ENCODE measurements at regions not wholly inside any gene's neighbourhood (a gene's known extent, or its start where the extent isn't known, plus 50 kb on each side); places are given as distances from the start of the nearest gene placed in this dataset.
A peak's percentile ranks its signal among the peaks of the same experiment; 100 is the strongest.

GRCh38 chr2:47272031-47272864, 95.9 kb upstream of the CALM2 start:
- Histone ChIP-seq H3K4me3 (ENCODE audit: low read length, poor library complexity, severe bottlenecking) (no peak overlapping the region), H3K36me3 (ENCODE audit: insufficient read depth, low read length) (no peaks in the 10 kb centered on the region), H3K9me3 (ENCODE audit: insufficient read depth, low read depth, low read length) (no peaks in the 10 kb centered on the region), H2AFZ (ENCODE audit: low read length) (peak overlapping the region; percentile 78; the same call in 1 of the 2 replicates), H4K20me1 (ENCODE audit: insufficient read depth, low read length, poor library complexity, severe bottlenecking) (no peaks in the 10 kb centered on the region), H3K27me3 (ENCODE audit: insufficient read depth, low read length, poor library complexity, severe bottlenecking) (no peaks in the 10 kb centered on the region), H3K4me1 (ENCODE audit: insufficient read depth, low read length, poor library complexity, severe bottlenecking) (peaks cover 6% of the 10 kb centered on the region), H3K9ac (ENCODE audit: low read depth, low read length, poor library complexity, severe bottlenecking) (no peak overlapping the region), H3K79me2 (ENCODE audit: insufficient read depth, low read length) (no peaks in the 10 kb centered on the region), H3K9me2 (replicated peaks; ENCODE audit: low read depth, low read length) (no peaks in the 10 kb centered on the region), H3F3A (ENCODE audit: low read depth) (no peaks in the 10 kb centered on the region), H3K4me2 (ENCODE audit: low read depth, low read length, poor library complexity, severe bottlenecking) (peak overlapping the region; percentile 50)
- no peak for TF ChIP-seq EZH2phosphoT487 (IDR thresholded peaks at IDR 0.05; ENCODE audit: borderline replicate concordance)
- peak; percentile 85 for TF ChIP-seq CTCF (conservative IDR thresholded peaks at IDR 0.05; ENCODE audit: low read length)

- H3F3A ChIP-seq (ENCODE audit: low read depth), result no peaks in the 10 kb centered on the region
- no peak for TF ChIP-seq EZH2phosphoT487 (IDR thresholded peaks at IDR 0.05; ENCODE audit: borderline replicate concordance)
- TF ChIP-seq CTCF (conservative IDR thresholded peaks at IDR 0.05; ENCODE audit: low read length), result no peak
- H2AFZ ChIP-seq (ENCODE audit: low read length), result 0 out of 2 replicates have a peak overlapping the region, but pooled peaks have one; percentile 78
- no peaks in the 10 kb centered on the region for H4K20me1 ChIP-seq (ENCODE audit: insufficient read depth, low read length, poor library complexity, severe bottlenecking)
- H3K27me3 ChIP-seq (ENCODE audit: insufficient read depth, low read length, poor library complexity, severe bottlenecking), result no peaks in the 10 kb centered on the region
- H3K9me2 ChIP-seq (replicated peaks; ENCODE audit: low read depth, low read length), result no peaks in the 10 kb centered on the region
- H3K4me3 ChIP-seq (ENCODE audit: low read length, poor library complexity, severe bottlenecking), result no peak overlapping the region
- no peak overlapping the region for H3K4me2 ChIP-seq (ENCODE audit: low read depth, low read length, poor library complexity, severe bottlenecking)
- peaks cover 6% of the 10 kb centered on the region for H3K4me1 ChIP-seq (ENCODE audit: insufficient read depth, low read length, poor library complexity, severe bottlenecking)
- H3K36me3 ChIP-seq (ENCODE audit: insufficient read depth, low read length), result no peaks in the 10 kb centered on the region
- no peaks in the 10 kb centered on the region for H3K9me3 ChIP-seq (ENCODE audit: insufficient read depth, low read depth, low read length)
- no peaks in the 10 kb centered on the region for H3K79me2 ChIP-seq (ENCODE audit: insufficient read depth, low read length)
- H3K9ac ChIP-seq (ENCODE audit: low read depth, low read length, poor library complexity, severe bottlenecking), result no peak overlapping the region
Observed at GRCh38 chr2:47271054-47272000, 95.0 kb upstream of the CALM2 start.

- H3K79me2 ChIP-seq (ENCODE audit: insufficient read depth, low read length), result no peaks in the 10 kb centered on the region
- H3K9ac ChIP-seq (ENCODE audit: low read depth, low read length, poor library complexity, severe bottlenecking), result no peak overlapping the region
- H3K9me2 ChIP-seq (replicated peaks; ENCODE audit: low read depth, low read length), result no peaks in the 10 kb centered on the region
- H3K4me1 ChIP-seq (ENCODE audit: insufficient read depth, low read length, poor library complexity, severe bottlenecking), result peaks cover 6% of the 10 kb centered on the region
- H3K36me3 ChIP-seq (ENCODE audit: insufficient read depth, low read length), result no peaks in the 10 kb centered on the region
- no peak overlapping the region for H3K4me3 ChIP-seq (ENCODE audit: low read length, poor library complexity, severe bottlenecking)
- no peak overlapping the region for H2AFZ ChIP-seq (ENCODE audit: low read length)
- no peaks in the 10 kb centered on the region for H3K9me3 ChIP-seq (ENCODE audit: insufficient read depth, low read depth, low read length)
- H3K4me2 ChIP-seq (ENCODE audit: low read depth, low read length, poor library complexity, severe bottlenecking), result no peak overlapping the region
- no peaks in the 10 kb centered on the region for H4K20me1 ChIP-seq (ENCODE audit: insufficient read depth, low read length, poor library complexity, severe bottlenecking)
- no peaks in the 10 kb centered on the region for H3F3A ChIP-seq (ENCODE audit: low read depth)
- no peaks in the 10 kb centered on the region for H3K27me3 ChIP-seq (ENCODE audit: insufficient read depth, low read length, poor library complexity, severe bottlenecking)
- TF ChIP-seq CTCF (conservative IDR thresholded peaks at IDR 0.05; ENCODE audit: low read length) (no peak), EZH2phosphoT487 (IDR thresholded peaks at IDR 0.05; ENCODE audit: borderline replicate concordance) (no peak)
Observed at GRCh38 chr2:47270421-47270820, 94.1 kb upstream of the CALM2 start.
